ENCODE measurements at regions not wholly inside any gene's neighbourhood (a gene's known extent, or its start where the extent isn't known, plus 50 kb on each side); places are given as distances from the start of the nearest gene placed in this dataset.
A peak's percentile ranks its signal among the peaks of the same experiment; 100 is the strongest.

GRCh38 chr14:101221549-101222160, 318.1 kb upstream of the RTL1 start:
- H3K36me3 ChIP-seq (ENCODE audit: control insufficient read depth in 4 of 4, insufficient read depth in 4 of 4, low read length in 4 of 4), result no peaks in the 10 kb centered on the region
- no peak for DNase-seq
- no peak overlapping the region for H3K9ac ChIP-seq (ENCODE audit: insufficient read depth in 1 of 2, low read length in 2 of 2)
- H3K4me3 ChIP-seq, result no peak overlapping the region
- H3K9me3 ChIP-seq (ENCODE audit: control insufficient read depth in 4 of 4, insufficient read depth in 3 of 4, low read length in 3 of 4), result peaks cover 0 to 5% (median 0%) of the 10 kb centered on the region in 4 donors
- TF ChIP-seq CTCF (IDR thresholded peaks at IDR 0.05; ENCODE audit: control extremely low read depth, extremely low read depth), result no peak
- ATAC-seq (ENCODE audit: insufficient read depth, low FRiP score), result no peak
- 88 to 90% methylated on average over 10 of the region's 10 CpGs for WGBS, 2 donors
- no peaks in the 10 kb centered on the region for H3K27me3 ChIP-seq (ENCODE audit: control insufficient read depth in 3 of 3, insufficient read depth in 3 of 3, low read length in 2 of 3)
- peaks cover 0 to 61% (median 15%) of the 10 kb centered on the region in 5 donors for H3K4me1 ChIP-seq (ENCODE audit: control insufficient read depth in 5 of 5, insufficient read depth in 5 of 5, low read length in 5 of 5)
- H3K27ac ChIP-seq (ENCODE audit: low read depth in 1 of 2, low read length in 1 of 2), result no peak overlapping the region

- no peak for ATAC-seq (ENCODE audit: insufficient read depth, low FRiP score)
Observed at GRCh38 chr14:101222362-101223070, 319.0 kb upstream of the RTL1 start.

GRCh38 chr14:101223127-101223526, 319.6 kb upstream of the RTL1 start:
- no peak for TF ChIP-seq CTCF (IDR thresholded peaks at IDR 0.05; ENCODE audit: control extremely low read depth, extremely low read depth)
- peak in 1 of 3 donors; percentile 10 for DNase-seq

More at GRCh38 chr14:101222362-101223070, 319.0 kb upstream of the RTL1 start:
- 86 to 88% methylated on average over 11 of the region's 11 CpGs for WGBS, 2 donors
- no peaks in the 10 kb centered on the region for H3K27me3 ChIP-seq (ENCODE audit: control insufficient read depth in 3 of 3, insufficient read depth in 3 of 3, low read length in 2 of 3)
- peaks cover 0 to 3% (median 0%) of the 10 kb centered on the region in 4 donors for H3K9me3 ChIP-seq (ENCODE audit: control insufficient read depth in 4 of 4, insufficient read depth in 3 of 4, low read length in 3 of 4)
- TF ChIP-seq CTCF (IDR thresholded peaks at IDR 0.05; ENCODE audit: control extremely low read depth, extremely low read depth), result no peak
- peaks cover 0 to 61% (median 15%) of the 10 kb centered on the region in 5 donors for H3K4me1 ChIP-seq (ENCODE audit: control insufficient read depth in 5 of 5, insufficient read depth in 5 of 5, low read length in 5 of 5)
- peak in 2 of 3 donors; percentile 19 to 71 for DNase-seq
- H3K4me3 ChIP-seq, result no peak overlapping the region
- H3K9ac ChIP-seq (ENCODE audit: insufficient read depth in 1 of 2, low read length in 2 of 2), result no peak overlapping the region
- H3K27ac ChIP-seq (ENCODE audit: low read depth in 1 of 2, low read length in 1 of 2), result no peak overlapping the region
- H3K36me3 ChIP-seq (ENCODE audit: control insufficient read depth in 4 of 4, insufficient read depth in 4 of 4, low read length in 4 of 4), result no peaks in the 10 kb centered on the region

More at GRCh38 chr14:101223127-101223526, 319.6 kb upstream of the RTL1 start:
- Histone ChIP-seq H3K9ac (ENCODE audit: insufficient read depth in 1 of 2, low read length in 2 of 2) (no peak overlapping the region), H3K4me1 (ENCODE audit: control insufficient read depth in 5 of 5, insufficient read depth in 5 of 5, low read length in 5 of 5) (peaks cover 0 to 63% (median 15%) of the 10 kb centered on the region in 5 donors), H3K9me3 (ENCODE audit: control insufficient read depth in 4 of 4, insufficient read depth in 3 of 4, low read length in 3 of 4) (peaks cover 0 to 3% (median 0%) of the 10 kb centered on the region in 4 donors), H3K27ac (ENCODE audit: low read depth in 1 of 2, low read length in 1 of 2) (no peak overlapping the region), H3K27me3 (ENCODE audit: control insufficient read depth in 3 of 3, insufficient read depth in 3 of 3, low read length in 2 of 3) (no peaks in the 10 kb centered on the region), H3K36me3 (ENCODE audit: control insufficient read depth in 4 of 4, insufficient read depth in 4 of 4, low read length in 4 of 4) (no peaks in the 10 kb centered on the region), H3K4me3 (no peak overlapping the region)
- ATAC-seq (ENCODE audit: insufficient read depth, low FRiP score), result no peak
- 73 to 86% methylated on average over 6 of the region's 6 CpGs for WGBS, 2 donors
